ENCODE measurements at regions not wholly inside any gene's neighbourhood (a gene's known extent, or its start where the extent isn't known, plus 50 kb on each side); places are given as distances from the start of the nearest gene placed in this dataset.

GRCh38 chr20:12644461-12644860 lies 364.3 kb upstream of the SPTLC3 start:
- no peak for TF ChIP-seq PHF8 (IDR thresholded peaks at IDR 0.05; ENCODE audit: borderline replicate concordance, low read length)
- TF ChIP-seq ZNF232 (CRISPR knock-in tag; IDR thresholded peaks at IDR 0.05): no peak
- no peak for TF ChIP-seq ELF1 (tag; IDR thresholded peaks at IDR 0.05)
